Breast epithelium (tissue), 3 donors: ENCODE measurements at regions not wholly inside any gene's neighbourhood (a gene's known extent, or its start where the extent isn't known, plus 50 kb on each side); places are given as distances from the start of the nearest gene placed in this dataset.

ENCODE experiments used
- CTCF ChIP-seq, 3 donors: fragments of 450-650 bp; IDR thresholded peaks; one replicate each; pipeline ENCODE4 v1.5.1; 2016 to 2017; ENCODE audit warnings: antibody characterized with exemption in 3 of 3, mild to moderate bottlenecking in 3 of 3, moderate library complexity in 3 of 3
- POLR2A ChIP-seq: fragments of 450-650 bp; IDR thresholded peaks from one replicate; pipeline ENCODE4 v1.6.1; 2016; ENCODE audit warnings: antibody characterized with exemption, mild to moderate bottlenecking, moderate library complexity

- TF ChIP-seq CTCF (IDR thresholded peaks at IDR 0.05) (no peak), POLR2A (no peak)
These were observed 107.2 kb downstream of the BTG1 start for GRCh38 chr12:92038476-92038875.
